Activated T-helper 1 cell treated with Interleukin-2 at 50 U/mL for 16 hours (primary cell): ENCODE measurements at regions not wholly inside any gene's neighbourhood (a gene's known extent, or its start where the extent isn't known, plus 50 kb on each side); places are given as distances from the start of the nearest gene placed in this dataset.

Experiments used
- DNase-seq: peaks from one replicate; pipeline ENCODE4 v3.0.0-alpha.2; 2020; ENCODE audit warnings: low read depth

- DNase-seq, result no peak
Observed at GRCh38 chr7:35536396-35536826, 158.5 kb downstream of the HERPUD2 start.

GRCh38 chr7:35533902-35534301 lies 161.0 kb downstream of the HERPUD2 start:
- DNase-seq, result no peak

- no peak for DNase-seq
Observed at GRCh38 chr7:35530124-35531109, 164.5 kb downstream of the HERPUD2 start.

- DNase-seq, result no peak
Observed at GRCh38 chr7:35529713-35530112, 165.2 kb downstream of the HERPUD2 start.

- no peak for DNase-seq
Observed at GRCh38 chr7:35528381-35528977, 166.5 kb downstream of the HERPUD2 start.

GRCh38 chr7:35526645-35527044 lies 168.3 kb downstream of the HERPUD2 start:
- no peak for DNase-seq

- no peak for DNase-seq
Observed at GRCh38 chr7:35524112-35524804, 170.7 kb downstream of the HERPUD2 start.

GRCh38 chr7:35523292-35523691 lies 171.6 kb downstream of the HERPUD2 start:
- no peak for DNase-seq

GRCh38 chr7:35522697-35523096 lies 172.2 kb downstream of the HERPUD2 start:
- no peak for DNase-seq

- no peak for DNase-seq
Observed at GRCh38 chr7:35521941-35522340, 173.0 kb downstream of the HERPUD2 start.

- no peak for DNase-seq
Observed at GRCh38 chr7:35520810-35521625, 173.9 kb downstream of the HERPUD2 start.

- DNase-seq, result peak; percentile 7
Observed at GRCh38 chr7:35519971-35520809, 174.7 kb downstream of the HERPUD2 start.

- DNase-seq, result no peak
Observed at GRCh38 chr7:35518767-35519166, 176.2 kb downstream of the HERPUD2 start.

GRCh38 chr7:35516498-35516897 lies 178.4 kb downstream of the HERPUD2 start:
- DNase-seq, result no peak

- no peak for DNase-seq
Observed at GRCh38 chr7:35513828-35514227, 181.1 kb downstream of the HERPUD2 start.

- DNase-seq, result no peak
Observed at GRCh38 chr7:35513195-35513594, 181.7 kb downstream of the HERPUD2 start.

GRCh38 chr7:35512716-35513115 lies 182.2 kb downstream of the HERPUD2 start:
- DNase-seq, result no peak

- DNase-seq, result no peak
Observed at GRCh38 chr7:35508623-35509400, 186.1 kb downstream of the HERPUD2 start.

GRCh38 chr7:35505066-35505465 lies 189.9 kb downstream of the HERPUD2 start:
- DNase-seq, result no peak

- DNase-seq, result no peak
Observed at GRCh38 chr7:35504365-35504764, 190.6 kb downstream of the HERPUD2 start.
